Esophagus squamous epithelium (tissue), 4 donors: ENCODE measurements at regions not wholly inside any gene's neighbourhood (a gene's known extent, or its start where the extent isn't known, plus 50 kb on each side); places are given as distances from the start of the nearest gene placed in this dataset.

ENCODE experiments used
- POLR2A ChIP-seq, 4 donors: fragments of 450-650 bp; IDR thresholded peaks; one replicate each; pipeline ENCODE4 v1.6.1; 2017; ENCODE audit warnings: antibody characterized with exemption in 4 of 4, mild to moderate bottlenecking in 4 of 4, moderate library complexity in 3 of 4
- TF ChIP-seq, protein P1 (sequence below), 6 experiments: fragments of 450-650 bp in 4 of 6; fragments of 200-600 bp in 2 of 6; sonication (generic) in 2 of 6; IDR thresholded peaks; one replicate each; pipeline ENCODE4 v1.5.1; 2016 to 2019; ENCODE audit warnings: antibody characterized with exemption in 6 of 6, mild to moderate bottlenecking in 4 of 6, moderate library complexity in 4 of 6

- TF ChIP-seq, protein P1, sequence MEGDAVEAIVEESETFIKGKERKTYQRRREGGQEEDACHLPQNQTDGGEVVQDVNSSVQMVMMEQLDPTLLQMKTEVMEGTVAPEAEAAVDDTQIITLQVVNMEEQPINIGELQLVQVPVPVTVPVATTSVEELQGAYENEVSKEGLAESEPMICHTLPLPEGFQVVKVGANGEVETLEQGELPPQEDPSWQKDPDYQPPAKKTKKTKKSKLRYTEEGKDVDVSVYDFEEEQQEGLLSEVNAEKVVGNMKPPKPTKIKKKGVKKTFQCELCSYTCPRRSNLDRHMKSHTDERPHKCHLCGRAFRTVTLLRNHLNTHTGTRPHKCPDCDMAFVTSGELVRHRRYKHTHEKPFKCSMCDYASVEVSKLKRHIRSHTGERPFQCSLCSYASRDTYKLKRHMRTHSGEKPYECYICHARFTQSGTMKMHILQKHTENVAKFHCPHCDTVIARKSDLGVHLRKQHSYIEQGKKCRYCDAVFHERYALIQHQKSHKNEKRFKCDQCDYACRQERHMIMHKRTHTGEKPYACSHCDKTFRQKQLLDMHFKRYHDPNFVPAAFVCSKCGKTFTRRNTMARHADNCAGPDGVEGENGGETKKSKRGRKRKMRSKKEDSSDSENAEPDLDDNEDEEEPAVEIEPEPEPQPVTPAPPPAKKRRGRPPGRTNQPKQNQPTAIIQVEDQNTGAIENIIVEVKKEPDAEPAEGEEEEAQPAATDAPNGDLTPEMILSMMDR (IDR thresholded peaks at IDR 0.05): no peak
- TF ChIP-seq POLR2A (IDR thresholded peaks at IDR 0.05): no peak
Observed at GRCh38 chr7:46029111-46029704, 108.1 kb upstream of the IGFBP3 start.
